ENCODE measurements at regions not wholly inside any gene's neighbourhood (a gene's known extent, or its start where the extent isn't known, plus 50 kb on each side); places are given as distances from the start of the nearest gene placed in this dataset.

- ChIA-PET POLR2A (no interaction called here), CTCF (interaction anchor here (3.1 kb wide), 1 partner anchor 10 kb away, joined by 15 read pairs; no protein-coding TSS in a partner anchor)
- BruUV-seq (replicated peaks) = no TSS peak
- Histone ChIP-seq H3K9ac (replicated peaks; ENCODE audit: extremely low read depth, insufficient read depth, low read length) (no peak overlapping the region), H3K79me2 (ENCODE audit: control insufficient read depth, insufficient read depth, low read length) (no peaks in the 10 kb centered on the region), H3K27ac (ENCODE audit: insufficient read depth, low read depth, low read length) (no peak overlapping the region), H3K4me2 (ENCODE audit: insufficient read depth, low read length) (no peak overlapping the region), H3K27me3 (ENCODE audit: control insufficient read depth in 2 of 2, insufficient read depth in 2 of 2, low read length in 2 of 2) (no peaks in the 10 kb centered on the region), H3K4me3 (replicated peaks in 1 of 3; ENCODE audit: insufficient read depth in 1 of 3, low read depth in 1 of 3, low read length in 3 of 3) (no peak overlapping the region), H2AFZ (ENCODE audit: low read depth, low read length) (no peak overlapping the region), H3K36me3 (ENCODE audit: control insufficient read depth in 2 of 2, extremely low read depth in 1 of 2, insufficient read depth in 2 of 2, low read length in 2 of 2) (no peaks in the 10 kb centered on the region), H3K9me1 (replicated peaks; ENCODE audit: control insufficient read depth, extremely low read depth, insufficient read depth, low read length) (no peaks in the 10 kb centered on the region), H3K9me3 (replicated peaks; ENCODE audit: control insufficient read depth, insufficient read depth, low read length) (no peaks in the 10 kb centered on the region), H4K20me1 (replicated peaks; ENCODE audit: control insufficient read depth, extremely low read depth, insufficient read depth, low read length) (no peaks in the 10 kb centered on the region), H3K4me1 (ENCODE audit: control insufficient read depth, extremely low read depth, insufficient read depth, low read length) (peaks cover 5% of the 10 kb centered on the region)
- TF ChIP-seq POLR2AphosphoS5 (IDR thresholded peaks at IDR 0.05; ENCODE audit: insufficient read depth, low read depth, low read length) = no peak
- no peak for TF ChIP-seq EZH2 (IDR thresholded peaks at IDR 0.05; ENCODE audit: borderline replicate concordance, low read depth, low read length, severe bottlenecking)
- TF ChIP-seq POLR2A (IDR thresholded peaks at IDR 0.05; ENCODE audit: low read depth, low read length) = no peak
- no peak for TF ChIP-seq GATA2 (IDR thresholded peaks at IDR 0.05; ENCODE audit: insufficient read depth, insufficient read length, low read depth, low read length)
- TF ChIP-seq CTCF (IDR thresholded peaks at IDR 0.05; ENCODE audit: extremely low read depth in 1 of 2, insufficient read depth in 1 of 2, low read depth in 1 of 2, low read length in 2 of 2) = no peak
- TF ChIP-seq MAX (IDR thresholded peaks at IDR 0.05; ENCODE audit: insufficient read depth, insufficient read length) = no peak
- no peak for TF ChIP-seq FOS (IDR thresholded peaks at IDR 0.05; ENCODE audit: borderline replicate concordance, insufficient read depth, low read length)
- no peak for TF ChIP-seq MYC (IDR thresholded peaks at IDR 0.05; ENCODE audit: low read depth, low read length)
- no peak for TF ChIP-seq JUN (IDR thresholded peaks at IDR 0.05; ENCODE audit: borderline replicate concordance, insufficient read depth, insufficient read length, low read depth)
- FAIRE-seq = no peak
- dilution Hi-C loops (cut with MboI; ENCODE audit: extremely low pct_ligation_motif_present, low sequenced_read_pairs) (no loop called here), intact Hi-C loops (cut with micrococcal nuclease) (no loop called here)
- no peak for DNase-seq (ENCODE audit: low read depth, low spot score)
Observed at GRCh38 chr4:159042868-159043267, 60.0 kb upstream of the RAPGEF2 start.
